Activated gamma-delta T cell treated with Interleukin-2 at 50 U/mL for 16 hours (primary cell): ENCODE measurements at regions not wholly inside any gene's neighbourhood (a gene's known extent, or its start where the extent isn't known, plus 50 kb on each side); places are given as distances from the start of the nearest gene placed in this dataset.
"Not testable (repeated sequence)": the region's sequence is repeated elsewhere in the genome, so short reads cannot be mapped to it uniquely, and the experiment has no call there.

ENCODE experiments used
- DNase-seq: peaks from one replicate; pipeline ENCODE4 v3.0.0-alpha.2; 2020

GRCh38 chr17:22310717-22311686 lies 618.7 kb downstream of the KCNJ18 start:
- no peak for DNase-seq

GRCh38 chr17:22321001-22321400 lies 628.7 kb downstream of the KCNJ18 start:
- DNase-seq: not testable (repeated sequence)

- DNase-seq: not testable (repeated sequence)
Measured at GRCh38 chr17:22322893-22323550, 630.7 kb downstream of the KCNJ18 start.

DNA sequence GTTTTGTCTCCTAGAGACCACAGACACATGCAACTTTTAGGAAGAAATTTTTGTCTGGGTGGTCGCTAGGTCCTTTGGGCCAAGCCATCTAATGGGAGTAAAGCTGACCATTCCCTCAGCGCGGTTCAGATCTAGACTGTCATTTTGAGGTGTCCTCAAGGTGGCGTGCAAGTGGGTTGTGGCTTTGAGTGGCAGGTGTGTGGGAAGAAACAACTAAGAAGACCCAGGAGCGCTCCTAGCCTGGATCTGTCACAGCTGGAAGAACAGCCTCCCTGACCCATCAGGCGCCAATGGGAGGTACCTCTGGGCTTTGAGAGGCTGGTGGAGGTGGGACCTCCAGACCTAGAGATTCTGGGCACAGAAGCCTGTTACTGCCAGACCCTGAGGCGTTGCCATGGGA lies 645.1 kb downstream of the KCNJ18 start:
- DNase-seq: no peak

DNA sequence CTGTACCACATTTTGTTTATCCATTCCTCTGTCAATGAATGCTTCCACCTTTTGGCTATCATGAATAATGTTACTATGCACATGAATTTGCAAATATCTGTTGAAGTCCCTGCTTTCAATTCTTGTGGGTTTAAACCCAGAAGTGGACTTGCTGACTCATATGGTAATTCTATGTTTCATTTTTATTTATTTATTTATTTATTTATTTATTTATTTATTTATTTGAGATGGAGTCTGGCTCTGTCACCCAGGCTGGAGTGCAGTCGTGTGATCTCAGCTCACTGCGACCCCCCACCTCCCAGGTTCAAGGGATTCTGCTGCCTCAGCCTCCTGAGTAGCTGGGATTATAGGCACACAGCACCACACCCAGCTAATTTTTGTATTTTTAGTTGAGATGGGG lies 664.3 kb downstream of the KCNJ18 start:
- not testable (repeated sequence) for DNase-seq

- not testable (repeated sequence) for DNase-seq
Measured at GRCh38 chr17:22370988-22371387, 678.7 kb downstream of the KCNJ18 start.

- no peak for DNase-seq
Measured at GRCh38 chr17:22373911-22374310, 681.6 kb downstream of the KCNJ18 start.

DNA sequence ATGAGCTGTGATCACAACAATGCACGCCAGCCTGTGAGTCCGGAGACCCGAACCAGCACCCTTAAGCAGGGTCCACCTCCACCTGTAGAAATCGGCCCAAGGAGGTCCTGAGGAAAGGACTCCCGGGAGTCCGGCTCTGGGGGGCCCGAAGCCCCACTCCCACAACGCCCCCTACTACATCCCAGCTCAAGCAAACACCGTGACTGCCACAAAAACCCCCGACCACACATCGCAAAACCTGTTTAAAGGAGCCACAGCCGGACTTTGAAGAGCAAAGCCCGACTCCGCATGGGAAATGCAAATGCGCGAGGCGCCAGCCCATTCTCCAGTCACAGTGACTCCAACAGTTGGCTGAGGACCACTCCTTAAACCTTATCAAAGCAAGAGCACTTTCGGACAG lies 682.4 kb downstream of the KCNJ18 start:
- no peak for DNase-seq

GRCh38 chr17:22376747-22377146 lies 684.4 kb downstream of the KCNJ18 start:
- DNase-seq: not testable (repeated sequence)

- DNase-seq: peak; percentile 12
Measured at GRCh38 chr17:22378748-22379147, 686.4 kb downstream of the KCNJ18 start.

- not testable (repeated sequence) for DNase-seq
Measured at GRCh38 chr17:22381589-22381988, 689.3 kb downstream of the KCNJ18 start.

GRCh38 chr17:22383772-22384460 lies 691.6 kb downstream of the KCNJ18 start:
- not testable (repeated sequence) for DNase-seq

GRCh38 chr17:22384461-22384800 lies 692.1 kb downstream of the KCNJ18 start:
- DNase-seq: not testable (repeated sequence)

- DNase-seq: not testable (repeated sequence)
Measured at GRCh38 chr17:22398446-22398845, 706.1 kb downstream of the KCNJ18 start.

DNA sequence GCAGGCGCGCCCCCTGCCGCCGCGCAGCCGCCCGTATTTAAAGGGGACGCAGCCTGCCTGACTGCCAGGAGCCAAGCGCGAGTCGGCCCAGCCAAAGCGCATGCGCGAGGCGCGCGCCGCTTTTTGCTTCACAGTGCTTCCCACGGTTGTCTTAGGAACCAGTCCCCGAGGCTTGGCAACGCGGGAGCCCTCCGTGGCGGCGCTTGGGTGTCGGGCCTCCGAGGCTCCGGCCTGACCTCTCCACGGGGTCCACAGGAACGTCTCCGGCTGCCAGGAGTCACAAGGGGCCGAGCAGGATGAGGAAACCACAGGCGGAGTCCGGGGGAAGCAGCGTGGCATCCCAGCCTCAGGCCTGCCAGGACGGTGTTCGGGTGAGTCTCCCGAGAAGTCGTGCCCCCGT lies 706.7 kb downstream of the KCNJ18 start:
- not testable (repeated sequence) for DNase-seq

GRCh38 chr17:22405080-22405479 lies 712.8 kb downstream of the KCNJ18 start:
- peak; percentile 18 for DNase-seq

- no peak for DNase-seq
Measured at GRCh38 chr17:22409160-22409751, 716.9 kb downstream of the KCNJ18 start.

GRCh38 chr17:22410136-22410535 lies 717.8 kb downstream of the KCNJ18 start:
- no peak for DNase-seq

- DNase-seq: no peak
Measured at GRCh38 chr17:22411185-22411784, 719.0 kb downstream of the KCNJ18 start.

DNA sequence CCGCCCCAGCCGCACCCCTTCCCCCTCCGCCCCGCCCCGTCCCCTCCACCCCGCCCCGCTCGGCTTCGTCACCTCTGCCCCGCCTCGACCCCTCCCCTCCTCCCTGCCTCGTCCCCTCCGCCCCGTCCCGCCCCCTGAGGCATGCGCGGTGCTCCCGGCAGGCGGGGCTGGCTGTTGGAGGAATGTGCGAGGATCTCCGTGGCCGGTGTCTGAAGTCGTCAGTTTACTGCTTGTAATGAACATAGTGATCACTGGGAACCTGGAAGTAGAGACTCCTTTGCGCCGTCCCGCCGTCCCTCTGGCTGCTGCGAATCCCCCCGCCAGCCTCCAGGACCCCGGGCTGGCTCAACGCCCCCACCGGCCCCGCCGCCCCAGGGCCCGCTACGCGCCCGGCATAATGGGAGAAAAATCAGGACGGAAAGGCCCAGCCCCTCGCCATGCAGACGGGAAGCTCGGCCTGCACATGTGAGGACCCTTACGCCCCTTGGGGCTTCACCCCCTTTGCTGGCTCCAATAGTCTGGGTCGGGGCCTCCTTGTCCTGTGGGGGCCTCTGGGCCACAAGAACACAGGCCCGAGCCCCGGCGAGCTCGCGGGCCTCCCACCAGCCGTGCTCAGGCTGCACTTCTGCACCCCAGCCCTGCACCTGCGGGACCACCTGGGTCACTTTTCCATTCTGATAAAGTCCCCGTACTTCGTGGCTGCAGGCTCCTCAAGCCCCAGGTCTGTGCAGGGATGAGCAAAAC lies 743.1 kb downstream of the KCNJ18 start:
- DNase-seq: no peak

DNA sequence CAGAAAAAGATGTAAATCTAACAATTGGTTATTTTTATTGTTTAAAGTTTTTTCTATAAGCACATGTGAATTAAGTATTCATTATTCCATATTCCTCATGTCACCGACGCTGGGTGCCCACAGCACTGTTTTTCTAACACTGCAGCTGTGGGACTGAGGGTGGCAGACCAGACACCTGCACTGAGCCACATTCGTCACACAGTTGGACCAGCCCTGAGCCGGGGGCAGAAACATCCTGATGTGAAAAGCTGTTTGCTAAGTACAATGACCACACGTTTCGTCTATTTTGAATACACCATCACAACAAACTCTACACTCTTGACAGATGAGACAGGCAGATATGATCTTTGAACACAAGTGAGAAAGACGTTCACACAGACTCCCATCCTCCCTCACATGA lies 749.5 kb downstream of the KCNJ18 start:
- DNase-seq: no peak

DNA sequence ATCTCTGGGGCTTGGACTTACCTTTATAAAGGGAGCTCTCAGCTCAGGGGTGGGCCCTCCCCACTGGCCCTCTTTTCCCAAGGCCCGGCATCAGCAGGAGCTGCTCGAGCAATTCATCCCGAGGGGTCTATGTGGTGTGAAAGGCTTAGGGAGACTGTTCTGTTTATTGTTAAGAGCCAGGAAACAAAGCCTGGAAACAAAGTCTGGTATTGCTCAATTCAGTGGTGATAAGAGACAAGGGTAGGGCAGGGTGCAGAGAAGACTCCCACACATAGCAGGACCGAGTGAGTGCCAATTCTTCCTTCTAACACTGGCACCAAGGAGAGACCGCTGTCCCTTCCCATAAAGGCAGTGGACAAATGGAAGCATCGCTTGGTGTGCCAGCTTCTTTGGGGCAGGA lies 750.7 kb downstream of the KCNJ18 start:
- DNase-seq: no peak
